CD4-positive, alpha-beta T cell treated with Interleukin-17A for 1 hour (primary cell): ENCODE measurements at regions not wholly inside any gene's neighbourhood (a gene's known extent, or its start where the extent isn't known, plus 50 kb on each side); places are given as distances from the start of the nearest gene placed in this dataset.

Experiments
- DNase-seq: peaks from one replicate; pipeline ENCODE4 v3.0.0-alpha.2; 2020

GRCh38 chr14:79960288-79960687 lies 251.0 kb downstream of the DIO2 start:
- DNase-seq: no peak

GRCh38 chr14:79951572-79951971 lies 259.7 kb downstream of the DIO2 start:
- DNase-seq: no peak

- DNase-seq: no peak
These were observed 261.4 kb downstream of the DIO2 start for GRCh38 chr14:79949906-79950305.

DNA sequence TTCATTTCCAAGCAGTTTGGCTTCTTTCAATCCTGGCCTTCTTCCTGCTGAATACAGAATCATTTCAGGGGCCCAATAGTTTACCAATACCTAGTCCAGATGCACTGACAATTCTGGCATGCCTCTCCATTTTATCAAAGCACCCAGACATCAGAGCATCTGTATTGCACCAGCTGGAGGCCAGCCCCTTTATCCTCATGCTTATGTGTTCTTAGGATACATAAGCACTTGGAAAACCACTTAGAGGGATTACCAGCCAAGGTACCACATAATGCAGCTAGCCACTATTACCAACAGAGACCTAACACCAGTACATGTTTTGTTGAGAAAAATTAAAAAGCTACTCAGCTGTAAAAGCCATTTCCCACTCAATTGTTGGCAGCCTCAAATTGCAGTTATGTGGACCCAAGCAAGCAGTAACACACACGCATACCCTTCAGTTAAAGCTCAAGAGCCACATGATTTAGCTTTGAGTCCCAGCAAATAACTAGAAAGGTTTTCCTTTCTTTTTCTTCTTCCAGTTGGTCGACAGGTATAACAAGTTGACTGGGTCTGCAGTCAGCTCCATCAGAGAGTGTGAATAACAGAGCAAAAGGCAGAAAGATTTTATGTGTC lies 263.8 kb downstream of the DIO2 start:
- no peak for DNase-seq

GRCh38 chr14:79939235-79939634 lies 272.1 kb downstream of the DIO2 start:
- no peak for DNase-seq

DNA sequence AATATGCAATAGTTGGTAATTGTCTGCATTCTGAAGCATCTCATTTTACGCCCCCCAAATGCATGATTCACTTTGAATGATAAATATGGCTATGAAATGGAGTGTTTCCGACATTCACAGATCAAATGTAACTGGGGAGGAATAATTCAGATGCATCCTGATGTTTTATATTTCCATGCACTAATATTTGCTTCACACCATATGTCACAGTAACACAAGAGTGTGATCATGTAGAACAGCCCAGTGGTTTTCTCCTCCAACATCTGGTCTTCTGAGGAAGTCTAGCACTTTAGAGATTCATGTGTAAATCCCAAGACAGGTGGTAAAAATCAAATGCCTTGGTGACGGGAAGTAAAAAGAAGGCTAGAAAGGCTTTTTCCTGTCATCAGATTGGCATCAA lies 273.1 kb downstream of the DIO2 start:
- DNase-seq: no peak

DNA sequence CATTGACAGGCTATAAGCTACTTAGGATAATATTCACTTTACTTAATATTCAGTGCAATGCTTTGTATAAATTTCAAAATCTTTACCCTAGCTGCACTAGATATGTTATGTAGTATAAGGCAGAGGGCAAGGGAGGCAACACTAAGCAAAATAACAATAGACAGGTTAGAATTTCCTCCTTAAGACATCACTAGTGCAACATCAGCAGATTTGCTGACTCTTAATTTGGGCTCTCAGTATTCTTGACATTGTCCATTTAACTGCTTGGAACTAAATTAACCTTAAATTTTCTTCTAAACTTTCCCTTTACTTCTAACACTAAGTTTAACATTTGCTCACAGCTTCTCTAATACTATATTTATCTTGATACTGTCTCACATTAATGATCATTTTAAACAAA lies 273.9 kb downstream of the DIO2 start:
- DNase-seq: no peak

- no peak for DNase-seq
These were observed 286.8 kb downstream of the DIO2 start for GRCh38 chr14:79924551-79924950.

GRCh38 chr14:79920180-79920692 lies 291.1 kb downstream of the DIO2 start:
- DNase-seq: no peak
